Smooth muscle cell (in vitro differentiated cells): ENCODE measurements at regions not wholly inside any gene's neighbourhood (a gene's known extent, or its start where the extent isn't known, plus 50 kb on each side); places are given as distances from the start of the nearest gene placed in this dataset.

Experiments
- DNase-seq: peaks from one replicate; lab custom pipeline; 2025; ENCODE audit not compliant: unreplicated experiment; lab: John Stamatoyannopoulos, UW
- H2AFZ ChIP-seq: fragments of 200-600 bp; sonication (generic); 2 replicates; pipeline ENCODE4 v1.6.0; 2016; ENCODE audit warnings: antibody characterized with exemption, low read depth, mild to moderate bottlenecking
- H3F3A ChIP-seq: fragments of 200-600 bp; sonication (generic); 2 replicates; pipeline ENCODE4 v1.6.0; 2017; ENCODE audit warnings: antibody characterized with exemption, low read depth
- H3K27ac ChIP-seq: fragments of 200-600 bp; sonication (generic); 2 replicates; pipeline ENCODE4 v1.5.1; 2016; ENCODE audit warnings: low read depth, mild to moderate bottlenecking
- H3K27me3 ChIP-seq: fragments of 200-600 bp; sonication (generic); 2 replicates; pipeline ENCODE4 v1.6.1; 2016; ENCODE audit warnings: low read depth, mild to moderate bottlenecking
- H3K36me3 ChIP-seq: fragments of 200-600 bp; sonication (generic); 2 replicates; pipeline ENCODE4 v1.5.1; 2016; ENCODE audit warnings: low read depth
- H3K4me1 ChIP-seq: fragments of 200-600 bp; sonication (generic); 2 replicates; pipeline ENCODE4 v1.5.1; 2016; ENCODE audit warnings: low read depth
- H3K4me2 ChIP-seq: fragments of 200-600 bp; sonication (generic); 2 replicates; pipeline ENCODE4 v1.6.0; 2016; ENCODE audit warnings: mild to moderate bottlenecking
- H3K4me3 ChIP-seq: fragments of 200-600 bp; sonication (generic); 2 replicates; pipeline ENCODE4 v1.5.1; 2016; ENCODE audit warnings: mild to moderate bottlenecking
- H3K79me2 ChIP-seq: fragments of 200-600 bp; sonication (generic); 2 replicates; pipeline ENCODE4 v1.6.0; 2016; ENCODE audit warnings: low read depth, mild to moderate bottlenecking
- H3K9ac ChIP-seq: fragments of 200-600 bp; sonication (generic); 2 replicates; pipeline ENCODE4 v1.6.0; 2016; ENCODE audit warnings: low read depth
- H3K9me3 ChIP-seq: fragments of 200-600 bp; sonication (generic); replicated peaks from 2 replicates; pipeline ENCODE4 v1.5.1; 2016; ENCODE audit warnings: low read depth
- H4K20me1 ChIP-seq: fragments of 200-600 bp; sonication (generic); 2 replicates; pipeline ENCODE4 v1.6.0; 2016; ENCODE audit warnings: low read depth
- CTCF ChIP-seq: fragments of 200-600 bp; sonication (generic); IDR thresholded peaks from 2 replicates; pipeline ENCODE4 v1.5.1; 2017; ENCODE audit warnings: borderline replicate concordance, mild to moderate bottlenecking, antibody characterized with exemption; ENCODE audit not compliant: insufficient read depth, poor library complexity, severe bottlenecking
- WGBS: methylation state at CpG from one replicate; pipeline ENCODE4 v1.1.7; 2016; ENCODE audit warnings: low lambda C conversion rate; 5-methylcytosine and 5-hydroxymethylcytosine counted together

- DNase-seq = no peak
- no peaks in the 10 kb centered on the region for H3K27me3 ChIP-seq
- TF ChIP-seq CTCF = no peak
- H3K9ac ChIP-seq = no peak overlapping the region
- WGBS = 96% methylated on average over 1 of the region's 1 CpG
- H3K4me1 ChIP-seq = peaks cover 20% of the 10 kb centered on the region
- H3K27ac ChIP-seq = no peak overlapping the region
- no peaks in the 10 kb centered on the region for H3K79me2 ChIP-seq
- no peak overlapping the region for H3K4me2 ChIP-seq
- H3K36me3 ChIP-seq = no peaks in the 10 kb centered on the region
- no peak overlapping the region for H2AFZ ChIP-seq
- no peak overlapping the region for H3K4me3 ChIP-seq
- no peaks in the 10 kb centered on the region for H3K9me3 ChIP-seq
- H4K20me1 ChIP-seq = no peaks in the 10 kb centered on the region
- peaks cover 9% of the 10 kb centered on the region for H3F3A ChIP-seq
Measured at GRCh38 chr20:22800129-22800528, 215.8 kb upstream of the FOXA2 start.

GRCh38 chr20:22801528-22801927 lies 217.2 kb upstream of the FOXA2 start:
- no peak overlapping the region for H2AFZ ChIP-seq
- H3F3A ChIP-seq = peaks cover 2% of the 10 kb centered on the region
- H3K36me3 ChIP-seq = no peaks in the 10 kb centered on the region
- no peaks in the 10 kb centered on the region for H3K27me3 ChIP-seq
- no peak for DNase-seq
- H4K20me1 ChIP-seq = no peaks in the 10 kb centered on the region
- H3K9me3 ChIP-seq = no peaks in the 10 kb centered on the region
- no peak for TF ChIP-seq CTCF
- no peaks in the 10 kb centered on the region for H3K79me2 ChIP-seq
- peaks cover 8% of the 10 kb centered on the region for H3K4me1 ChIP-seq
- H3K4me2 ChIP-seq = no peak overlapping the region
- H3K27ac ChIP-seq = no peak overlapping the region
- 46% methylated on average over 4 of the region's 4 CpGs for WGBS
- H3K4me3 ChIP-seq = no peak overlapping the region
- H3K9ac ChIP-seq = no peak overlapping the region

- TF ChIP-seq CTCF = no peak
- no peak for DNase-seq
- 82% methylated on average over 2 of the region's 2 CpGs for WGBS
- Histone ChIP-seq H4K20me1 (no peaks in the 10 kb centered on the region), H3K27me3 (no peaks in the 10 kb centered on the region), H3K4me1 (peaks cover 7% of the 10 kb centered on the region), H3K79me2 (no peaks in the 10 kb centered on the region), H3K27ac (no peak overlapping the region), H3K9me3 (no peaks in the 10 kb centered on the region), H3K36me3 (no peaks in the 10 kb centered on the region), H3K4me3 (no peak overlapping the region), H3K4me2 (no peak overlapping the region), H2AFZ (no peak overlapping the region), H3K9ac (no peak overlapping the region), H3F3A (no peaks in the 10 kb centered on the region)
Measured at GRCh38 chr20:22802296-22802695, 217.9 kb upstream of the FOXA2 start.

GRCh38 chr20:22805219-22805618 lies 220.8 kb upstream of the FOXA2 start:
- DNase-seq = no peak
- no peak overlapping the region for H3K9ac ChIP-seq
- no peak overlapping the region for H2AFZ ChIP-seq
- no peaks in the 10 kb centered on the region for H3K79me2 ChIP-seq
- H3K4me2 ChIP-seq = no peak overlapping the region
- 57% methylated on average over 4 of the region's 4 CpGs for WGBS
- H3K9me3 ChIP-seq = no peaks in the 10 kb centered on the region
- H3K4me3 ChIP-seq = no peak overlapping the region
- no peak for TF ChIP-seq CTCF
- H3K4me1 ChIP-seq = peaks cover 7% of the 10 kb centered on the region
- no peak overlapping the region for H3K27ac ChIP-seq
- no peaks in the 10 kb centered on the region for H4K20me1 ChIP-seq
- no peaks in the 10 kb centered on the region for H3F3A ChIP-seq
- no peaks in the 10 kb centered on the region for H3K36me3 ChIP-seq
- H3K27me3 ChIP-seq = no peaks in the 10 kb centered on the region
